Esophagus muscularis mucosa (tissue), 4 donors: ENCODE measurements at regions not wholly inside any gene's neighbourhood (a gene's known extent, or its start where the extent isn't known, plus 50 kb on each side); places are given as distances from the start of the nearest gene placed in this dataset.
"Not testable (repeated sequence)": the region's sequence is repeated elsewhere in the genome, so short reads cannot be mapped to it uniquely, and the experiment has no call there.

Source experiments
- DNase-seq: peaks from one replicate; pipeline ENCODE4 v3.0.0-alpha.2; 2017; ENCODE audit errors: extremely low spot score
- H3K27ac ChIP-seq, 4 donors: fragments of 200-600 bp; sonication (generic); replicated peaks in 1 of 4; 1 replicate in 3 of 4; 2 replicates in 1 of 4; pipeline ENCODE4 v1.5.1; 2016 to 2019; ENCODE audit warnings: mild to moderate bottlenecking in 1 of 4
- H3K27me3 ChIP-seq, 4 donors: fragments of 200-600 bp; sonication (generic); one replicate each; pipeline versions ENCODE4 v1.5.1 to v1.6.0; 2016 to 2019
- H3K36me3 ChIP-seq, 4 donors: fragments of 200-600 bp; sonication (generic); one replicate each; pipeline ENCODE4 v1.5.1; 2016 to 2019
- H3K4me1 ChIP-seq, 4 donors: fragments of 200-600 bp; sonication (generic); one replicate each; pipeline ENCODE4 v1.5.1; 2016 to 2019
- H3K4me3 ChIP-seq, 4 donors: fragments of 200-600 bp; sonication (generic); 1 replicate in 2 of 4; 2 replicates in 2 of 4; pipeline ENCODE4 v1.5.1; 2016 to 2019; ENCODE audit warnings: mild to moderate bottlenecking in 4 of 4, moderate library complexity in 1 of 4
- H3K9me3 ChIP-seq, 4 donors: fragments of 200-600 bp; sonication (generic); 1 replicate in 3 of 4; 2 replicates in 1 of 4; pipeline ENCODE4 v1.5.1; 2016 to 2019
- EP300 ChIP-seq: sonication (generic); formaldehyde crosslinking; IDR thresholded peaks from one replicate; pipeline ENCODE4 v1.6.1; 2017; ENCODE audit warnings: antibody characterized with exemption
- POLR2A ChIP-seq: fragments of 450-650 bp; IDR thresholded peaks from one replicate; pipeline ENCODE4 v1.6.1; 2017; ENCODE audit warnings: antibody characterized with exemption, moderate library complexity, mild to moderate bottlenecking, low read depth
- POLR2AphosphoS5 ChIP-seq, 2 donors: sonication (generic); formaldehyde crosslinking; IDR thresholded peaks; one replicate each; pipeline ENCODE4 v1.6.1; 2017; ENCODE audit warnings: antibody characterized with exemption in 2 of 2
- WGBS: methylation state at CpG from one replicate; pipeline ENCODE4 v1.1.5; 2018; 5-methylcytosine and 5-hydroxymethylcytosine counted together
- intact Hi-C: fragments of 100-400 bp; cut with DNase I; formaldehyde crosslinking; loops from one replicate; pipeline ENCODE4 v1.15.1; 2023
- TF ChIP-seq, protein P1 (sequence below), 3 experiments: fragments of 200-600 bp in 2 of 3; fragments of 450-650 bp in 1 of 3; sonication (generic) in 2 of 3; IDR thresholded peaks; one replicate each; pipeline ENCODE4 v1.5.1; 2017 to 2019; ENCODE audit warnings: antibody characterized with exemption in 3 of 3, mild to moderate bottlenecking in 2 of 3, moderate library complexity in 1 of 3

DNA sequence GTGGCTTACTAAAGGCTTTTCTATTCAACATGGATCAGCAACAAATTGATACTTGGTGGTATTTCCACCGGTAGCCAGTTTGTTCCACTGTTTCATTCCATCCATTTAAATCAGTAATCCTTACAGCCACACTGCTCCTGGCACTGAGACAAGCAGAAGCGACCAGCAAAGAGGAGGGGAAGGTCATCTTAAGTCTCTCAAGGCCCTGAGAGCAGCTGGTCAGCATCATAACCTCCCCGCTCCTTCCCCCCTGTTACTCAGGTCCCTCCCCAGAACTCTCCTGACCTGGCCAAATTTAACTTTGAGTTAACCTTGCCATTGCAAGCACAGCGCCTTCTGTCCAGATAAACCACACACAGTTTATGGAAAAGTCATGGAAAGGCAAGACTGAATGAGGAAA lies 331.3 kb upstream of the KLF3 start:
- H3K9me3 ChIP-seq: no peaks in the 10 kb centered on the region
- DNase-seq: no peak
- no peak for TF ChIP-seq POLR2A
- TF ChIP-seq, protein P1, sequence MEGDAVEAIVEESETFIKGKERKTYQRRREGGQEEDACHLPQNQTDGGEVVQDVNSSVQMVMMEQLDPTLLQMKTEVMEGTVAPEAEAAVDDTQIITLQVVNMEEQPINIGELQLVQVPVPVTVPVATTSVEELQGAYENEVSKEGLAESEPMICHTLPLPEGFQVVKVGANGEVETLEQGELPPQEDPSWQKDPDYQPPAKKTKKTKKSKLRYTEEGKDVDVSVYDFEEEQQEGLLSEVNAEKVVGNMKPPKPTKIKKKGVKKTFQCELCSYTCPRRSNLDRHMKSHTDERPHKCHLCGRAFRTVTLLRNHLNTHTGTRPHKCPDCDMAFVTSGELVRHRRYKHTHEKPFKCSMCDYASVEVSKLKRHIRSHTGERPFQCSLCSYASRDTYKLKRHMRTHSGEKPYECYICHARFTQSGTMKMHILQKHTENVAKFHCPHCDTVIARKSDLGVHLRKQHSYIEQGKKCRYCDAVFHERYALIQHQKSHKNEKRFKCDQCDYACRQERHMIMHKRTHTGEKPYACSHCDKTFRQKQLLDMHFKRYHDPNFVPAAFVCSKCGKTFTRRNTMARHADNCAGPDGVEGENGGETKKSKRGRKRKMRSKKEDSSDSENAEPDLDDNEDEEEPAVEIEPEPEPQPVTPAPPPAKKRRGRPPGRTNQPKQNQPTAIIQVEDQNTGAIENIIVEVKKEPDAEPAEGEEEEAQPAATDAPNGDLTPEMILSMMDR (IDR thresholded peaks at IDR 0.05): no peak
- TF ChIP-seq POLR2AphosphoS5 (IDR thresholded peaks at IDR 0.05): no peak
- TF ChIP-seq EP300: no peak
- no peaks in the 10 kb centered on the region for H3K36me3 ChIP-seq
- no peak overlapping the region for H3K4me3 ChIP-seq
- intact Hi-C loops: no loop called here
- no peak overlapping the region for H3K27ac ChIP-seq
- peaks cover 0 to 6% (median 2%) of the 10 kb centered on the region in 4 donors for H3K4me1 ChIP-seq
- whole genome bisulfite sequencing: 78% methylated on average over 4 of the region's 4 CpGs
- no peaks in the 10 kb centered on the region for H3K27me3 ChIP-seq

DNA sequence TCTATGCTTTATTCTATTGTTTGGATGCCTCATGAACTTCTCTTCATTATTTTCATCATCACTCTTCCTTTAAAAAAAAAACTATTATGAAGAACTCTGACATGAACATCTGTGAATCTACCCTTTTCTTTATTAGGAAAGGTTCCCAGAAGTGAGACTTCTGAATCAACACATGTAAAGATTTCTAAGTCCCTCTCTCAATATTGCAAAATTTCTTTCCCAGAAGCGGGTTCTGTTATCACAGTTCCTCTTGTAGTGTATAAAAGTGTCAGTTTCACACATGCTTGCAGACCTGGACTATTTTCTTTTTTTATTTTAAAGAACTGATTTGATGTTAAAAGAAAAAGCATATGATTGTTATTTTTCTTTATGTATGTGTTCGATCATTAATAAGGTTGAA lies 330.8 kb upstream of the KLF3 start:
- Histone ChIP-seq H3K4me1 (peaks cover 0 to 6% (median 2%) of the 10 kb centered on the region in 4 donors), H3K36me3 (no peaks in the 10 kb centered on the region), H3K27me3 (no peaks in the 10 kb centered on the region), H3K9me3 (peaks cover 0 to 5% (median under 1%) of the 10 kb centered on the region in 4 donors), H3K4me3 (no peak overlapping the region), H3K27ac (no peak overlapping the region)
- TF ChIP-seq EP300: no peak
- no peak for TF ChIP-seq POLR2AphosphoS5 (IDR thresholded peaks at IDR 0.05)
- TF ChIP-seq, protein P1 (IDR thresholded peaks at IDR 0.05): no peak
- TF ChIP-seq POLR2A: no peak
- no peak for DNase-seq
- 76% methylated on average over 2 of the region's 2 CpGs for WGBS
- intact Hi-C loops: no loop called here

DNA sequence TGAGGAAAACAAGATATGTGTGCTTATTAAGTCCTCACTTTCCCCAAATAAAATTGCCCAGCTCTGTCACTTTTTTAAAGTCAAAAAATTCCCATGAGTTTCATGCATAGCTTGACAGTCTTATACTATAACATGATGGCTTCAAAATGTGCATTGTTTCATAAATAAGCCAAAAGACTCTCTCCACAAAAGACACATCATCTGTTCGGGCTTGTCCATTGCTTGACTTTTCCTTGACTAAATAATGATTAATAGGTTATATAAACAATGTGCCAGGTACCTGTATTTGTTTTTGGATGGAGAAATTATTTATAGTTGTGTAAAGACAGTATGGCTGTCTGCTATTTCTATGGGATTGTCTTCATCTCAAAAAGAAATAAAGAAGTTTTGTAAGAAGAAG lies 329.2 kb upstream of the KLF3 start:
- intact Hi-C loops: no loop called here
- Histone ChIP-seq H3K27me3 (no peaks in the 10 kb centered on the region), H3K4me3 (no peak overlapping the region), H3K36me3 (no peaks in the 10 kb centered on the region), H3K27ac (no peak overlapping the region), H3K9me3 (peaks cover 0 to 14% (median 9%) of the 10 kb centered on the region in 4 donors), H3K4me1 (no peaks in the 10 kb centered on the region)
- no peak for DNase-seq
- TF ChIP-seq, protein P1 (IDR thresholded peaks at IDR 0.05): no peak
- TF ChIP-seq POLR2AphosphoS5 (IDR thresholded peaks at IDR 0.05): no peak
- 81% methylated on average over 1 of the region's 1 CpG for WGBS

DNA sequence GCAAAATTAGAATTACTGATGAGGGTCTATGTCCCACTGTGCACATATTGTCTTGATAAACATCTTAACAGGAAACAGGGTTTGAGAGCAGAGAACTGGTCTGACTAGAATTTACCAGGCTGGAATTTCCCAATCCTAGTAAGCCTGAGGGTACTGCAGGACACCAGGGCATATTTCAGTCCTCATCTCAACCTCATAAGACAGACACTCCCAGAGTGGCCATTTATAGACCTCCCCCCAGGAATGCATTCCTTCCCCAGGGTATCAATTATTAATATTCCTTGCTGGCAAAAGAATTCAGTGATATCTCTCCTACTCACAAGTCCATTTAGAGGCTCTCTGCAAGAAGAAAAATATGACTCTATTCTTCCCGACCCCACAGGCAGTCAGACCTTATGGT lies 325.1 kb upstream of the KLF3 start:
- H3K4me3 ChIP-seq, intact Hi-C loops, H3K4me1 ChIP-seq, H3K27me3 ChIP-seq, H3K36me3 ChIP-seq, DNase-seq, H3K27ac ChIP-seq: not testable (repeated sequence)
- peaks cover 0 to 14% (median 9%) of the 10 kb centered on the region in 4 donors for H3K9me3 ChIP-seq
- WGBS: 82% methylated on average over 1 of the region's 1 CpG

DNA sequence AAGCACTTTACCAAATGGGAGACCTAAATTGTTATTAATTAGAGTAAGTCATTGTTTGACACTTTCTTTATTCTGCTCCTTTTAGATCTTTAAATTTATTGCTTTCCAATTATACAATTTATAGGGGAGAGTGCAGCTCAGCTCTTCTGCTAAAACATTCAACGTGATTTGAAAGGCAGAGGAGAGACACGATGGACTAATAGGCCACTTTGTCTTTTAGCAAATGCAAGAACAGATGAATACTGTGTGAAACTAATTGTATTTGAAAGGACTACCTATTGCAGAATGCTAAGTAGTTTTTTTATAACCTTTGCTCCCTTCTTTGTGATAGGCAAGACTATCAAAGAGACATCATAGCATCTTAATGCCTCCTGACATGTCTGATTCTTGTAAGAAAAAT lies 320.4 kb upstream of the KLF3 start:
- H3K36me3 ChIP-seq: no peaks in the 10 kb centered on the region
- DNase-seq: no peak
- no peak overlapping the region for H3K4me3 ChIP-seq
- no peaks in the 10 kb centered on the region for H3K27me3 ChIP-seq
- 78% methylated on average over 2 of the region's 2 CpGs for WGBS
- H3K27ac ChIP-seq: no peak overlapping the region
- TF ChIP-seq POLR2A (no peak), EP300 (no peak), POLR2AphosphoS5 (IDR thresholded peaks at IDR 0.05) (no peak)
- TF ChIP-seq, protein P1 (IDR thresholded peaks at IDR 0.05): no peak
- H3K4me1 ChIP-seq: no peaks in the 10 kb centered on the region
- peaks cover 0 to 6% (median 5%) of the 10 kb centered on the region in 4 donors for H3K9me3 ChIP-seq
- intact Hi-C loops: no loop called here
